T-helper 2 cell treated with Interferon-gamma antibody and Interleukin-4, amounts not matched to agents 5 μg/mL and 100 μg/mL, for 36 hours (primary cell): ENCODE measurements at regions not wholly inside any gene's neighbourhood (a gene's known extent, or its start where the extent isn't known, plus 50 kb on each side); places are given as distances from the start of the nearest gene placed in this dataset.

Experiments used
- DNase-seq: peaks from one replicate; pipeline ENCODE4 v3.0.0; 2021; ENCODE audit warnings: low spot score
- H3K27ac Mint-ChIP-seq: one replicate; pipeline ENCODE4 v1.8.0; 2021; ENCODE audit warnings: mild to moderate bottlenecking, mixed read lengths
- H3K27me3 Mint-ChIP-seq: one replicate; pipeline ENCODE4 v1.8.0; 2021; ENCODE audit warnings: low read depth, mixed read lengths
- H3K36me3 Mint-ChIP-seq: one replicate; pipeline ENCODE4 v1.8.0; 2021; ENCODE audit warnings: low read depth, mixed read lengths
- H3K4me1 Mint-ChIP-seq: one replicate; pipeline ENCODE4 v1.8.0; 2021; ENCODE audit warnings: low read depth, mixed read lengths
- H3K4me3 Mint-ChIP-seq: one replicate; pipeline ENCODE4 v1.8.0; 2022; ENCODE audit warnings: mild to moderate bottlenecking, moderate library complexity, mixed read lengths
- H3K9me3 Mint-ChIP-seq: one replicate; pipeline ENCODE4 v1.8.0; 2021; ENCODE audit warnings: mixed read lengths

DNA sequence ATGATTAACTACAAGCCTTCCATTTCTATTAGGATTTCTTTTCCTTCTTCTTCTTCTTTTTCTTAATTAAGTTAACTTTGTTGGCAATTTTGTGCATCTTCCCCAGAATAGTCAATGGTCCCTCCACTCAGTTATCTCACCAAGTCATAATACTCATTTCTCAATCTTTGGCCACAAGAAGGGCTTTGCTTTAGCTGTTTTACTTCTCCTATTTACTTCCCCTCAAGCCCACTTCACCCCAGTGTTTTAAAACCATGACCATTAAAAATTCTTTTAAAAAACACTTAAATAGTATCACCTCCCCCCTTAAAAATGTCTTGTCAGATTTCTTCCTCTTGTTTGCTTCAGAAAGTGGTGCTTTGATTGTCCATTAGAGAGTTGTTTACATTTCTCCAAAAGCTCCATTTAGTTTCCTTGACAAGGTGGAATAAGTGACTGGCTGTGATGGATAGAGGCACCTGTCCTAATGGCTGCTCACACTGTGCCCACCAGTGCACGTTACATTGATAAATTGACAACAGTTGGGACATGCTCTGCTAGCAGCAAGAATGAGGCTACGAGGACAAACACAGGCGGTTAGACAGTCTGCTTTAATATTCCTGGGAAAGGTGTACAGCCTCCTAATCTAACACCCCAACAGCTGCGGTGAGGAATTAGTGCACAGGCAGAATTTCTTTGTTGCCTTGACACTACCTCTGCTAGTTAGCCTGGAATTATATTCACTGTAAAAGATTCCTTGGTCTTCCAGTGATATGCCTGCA lies 354.7 kb downstream of the LMO4 start:
- Mint-ChIP-seq H3K4me3 (no peak overlapping the region), H3K36me3 (no peaks in the 10 kb centered on the region), H3K4me1 (no peaks in the 10 kb centered on the region), H3K27me3 (no peaks in the 10 kb centered on the region), H3K9me3 (no peaks in the 10 kb centered on the region), H3K27ac (no peak overlapping the region)
- DNase-seq: no peak

DNA sequence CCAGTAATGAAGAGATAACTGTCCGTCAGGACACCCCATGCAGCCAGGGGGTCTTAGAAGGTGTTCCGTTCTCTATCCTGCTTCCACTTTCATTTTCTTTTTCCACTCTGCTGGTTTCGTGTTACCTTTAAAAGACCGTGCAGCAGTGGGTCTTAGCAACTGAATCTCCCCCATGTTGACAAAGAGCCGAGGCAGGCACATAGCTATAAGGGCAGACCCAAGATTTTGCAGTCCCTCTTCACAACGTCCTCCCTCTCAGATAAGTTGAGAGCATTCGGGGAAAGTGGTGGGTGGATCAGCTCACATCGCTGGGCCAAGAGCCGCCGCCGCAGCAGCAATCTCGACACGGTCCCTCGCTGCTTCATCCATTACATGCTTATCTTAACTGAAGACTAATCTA lies 355.5 kb downstream of the LMO4 start:
- no peaks in the 10 kb centered on the region for H3K27me3 Mint-ChIP-seq
- no peaks in the 10 kb centered on the region for H3K36me3 Mint-ChIP-seq
- H3K4me1 Mint-ChIP-seq: no peaks in the 10 kb centered on the region
- DNase-seq: no peak
- peak overlapping the region; percentile 47 for H3K27ac Mint-ChIP-seq
- H3K4me3 Mint-ChIP-seq: peak overlapping the region; percentile 57
- H3K9me3 Mint-ChIP-seq: no peaks in the 10 kb centered on the region

DNA sequence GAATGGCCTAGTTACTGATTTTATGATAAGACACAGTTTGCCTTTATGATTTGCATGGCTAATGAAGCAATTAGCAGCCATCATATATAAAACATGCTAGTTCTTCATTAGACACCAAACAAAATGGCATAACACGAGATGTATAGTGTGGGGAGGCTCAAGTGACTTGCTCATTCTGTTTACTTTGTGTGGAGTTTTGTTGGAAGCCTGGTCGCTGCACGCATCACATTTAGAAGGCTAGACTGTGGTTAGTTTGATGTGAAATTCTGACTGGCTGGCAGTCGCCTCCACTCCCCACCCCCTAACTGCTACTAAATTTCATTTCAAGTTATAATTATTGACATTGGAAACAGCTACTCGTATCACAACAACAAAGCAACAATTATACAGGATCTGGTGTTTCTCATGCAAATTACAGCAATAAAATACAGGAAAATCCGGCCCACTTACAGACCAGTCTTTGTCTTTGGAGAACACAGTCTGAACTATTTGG lies 356.1 kb downstream of the LMO4 start:
- no peaks in the 10 kb centered on the region for H3K4me1 Mint-ChIP-seq
- H3K27ac Mint-ChIP-seq: no peak overlapping the region
- H3K4me3 Mint-ChIP-seq: peak overlapping the region; percentile 57
- no peaks in the 10 kb centered on the region for H3K9me3 Mint-ChIP-seq
- H3K36me3 Mint-ChIP-seq: no peaks in the 10 kb centered on the region
- no peaks in the 10 kb centered on the region for H3K27me3 Mint-ChIP-seq
- no peak for DNase-seq

DNA sequence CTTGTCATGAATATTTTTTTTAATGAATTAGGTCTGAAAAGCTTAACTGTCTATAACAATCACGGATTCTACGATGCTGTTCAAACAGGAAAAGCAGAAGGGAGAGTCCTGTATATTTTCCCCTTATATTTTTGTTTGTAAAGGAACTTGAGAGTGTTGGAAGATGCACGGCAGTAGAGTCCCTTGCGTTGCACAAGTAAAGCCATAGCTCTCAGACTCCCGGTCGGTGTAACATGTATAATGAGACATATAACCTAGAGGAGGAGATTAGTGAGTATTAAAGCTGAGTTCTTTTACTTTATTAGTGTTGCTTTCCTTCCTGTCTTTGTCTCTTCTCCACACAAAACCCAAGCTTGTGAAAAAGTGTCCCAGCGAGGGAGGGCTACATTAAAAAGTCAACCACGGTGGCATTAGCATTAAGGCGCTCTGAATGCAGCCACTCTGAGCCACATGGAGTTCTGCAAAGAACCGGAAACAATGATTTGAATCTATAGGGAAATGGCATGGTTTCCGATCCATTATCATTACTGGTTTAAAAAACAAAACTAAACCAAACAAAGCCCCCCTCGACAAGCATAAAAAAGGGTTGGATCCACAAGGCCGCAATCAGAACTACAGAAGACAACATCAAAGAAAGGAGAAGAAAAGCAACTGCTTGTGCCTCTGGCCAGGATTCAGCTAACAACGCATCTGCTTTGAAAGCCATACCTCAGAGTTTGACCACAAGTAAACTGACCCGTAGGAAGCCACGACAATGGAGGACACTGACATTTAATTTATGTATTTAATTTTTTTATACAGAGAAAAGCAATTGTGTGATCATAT lies 356.8 kb downstream of the LMO4 start:
- DNase-seq: no peak
- H3K4me3 Mint-ChIP-seq: no peak overlapping the region
- H3K27ac Mint-ChIP-seq: no peak overlapping the region
- no peaks in the 10 kb centered on the region for H3K9me3 Mint-ChIP-seq
- no peaks in the 10 kb centered on the region for H3K4me1 Mint-ChIP-seq
- no peaks in the 10 kb centered on the region for H3K27me3 Mint-ChIP-seq
- H3K36me3 Mint-ChIP-seq: no peaks in the 10 kb centered on the region

DNA sequence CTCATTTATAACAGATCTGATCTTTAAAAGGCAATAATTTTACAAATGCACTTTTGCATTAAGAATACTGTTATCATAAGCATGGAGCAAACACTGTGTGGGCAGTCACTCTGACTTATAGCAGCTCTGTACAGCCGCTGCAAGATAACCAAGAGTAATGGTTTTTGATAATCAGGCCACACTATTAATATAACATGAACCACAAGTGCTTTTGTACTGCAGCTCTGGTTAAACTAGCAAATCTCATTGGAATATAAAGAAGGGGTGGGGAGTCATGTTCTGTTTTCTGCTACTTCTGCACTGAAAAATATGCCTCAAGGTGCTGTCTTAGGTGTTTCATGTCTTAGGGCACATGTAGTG lies 357.4 kb downstream of the LMO4 start:
- no peak for DNase-seq
- Mint-ChIP-seq H3K4me3 (no peak overlapping the region), H3K9me3 (no peaks in the 10 kb centered on the region), H3K36me3 (no peaks in the 10 kb centered on the region), H3K27ac (no peak overlapping the region), H3K27me3 (no peaks in the 10 kb centered on the region), H3K4me1 (no peaks in the 10 kb centered on the region)

DNA sequence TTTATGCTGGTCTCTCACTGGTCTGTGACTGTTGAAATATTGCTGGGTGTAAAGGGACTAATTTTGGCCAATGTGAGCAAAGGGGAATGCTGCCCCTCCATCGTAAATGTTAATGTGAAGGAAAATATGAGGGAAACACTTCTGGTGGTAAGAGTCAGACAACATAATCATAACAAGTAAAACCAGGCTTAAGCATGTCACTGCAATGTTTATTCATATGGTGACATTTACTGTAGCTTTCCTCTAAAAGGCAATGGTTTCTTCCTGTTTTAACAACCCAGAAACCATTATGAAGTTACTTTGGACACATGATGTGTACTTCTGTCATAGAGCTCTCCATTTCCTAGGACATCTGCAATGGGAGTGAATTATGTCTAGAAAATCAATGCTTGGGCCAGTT lies 358.0 kb downstream of the LMO4 start:
- Mint-ChIP-seq H3K27ac (no peak overlapping the region), H3K36me3 (no peaks in the 10 kb centered on the region), H3K4me1 (no peaks in the 10 kb centered on the region), H3K9me3 (no peaks in the 10 kb centered on the region), H3K4me3 (no peak overlapping the region), H3K27me3 (no peaks in the 10 kb centered on the region)
- DNase-seq: no peak

DNA sequence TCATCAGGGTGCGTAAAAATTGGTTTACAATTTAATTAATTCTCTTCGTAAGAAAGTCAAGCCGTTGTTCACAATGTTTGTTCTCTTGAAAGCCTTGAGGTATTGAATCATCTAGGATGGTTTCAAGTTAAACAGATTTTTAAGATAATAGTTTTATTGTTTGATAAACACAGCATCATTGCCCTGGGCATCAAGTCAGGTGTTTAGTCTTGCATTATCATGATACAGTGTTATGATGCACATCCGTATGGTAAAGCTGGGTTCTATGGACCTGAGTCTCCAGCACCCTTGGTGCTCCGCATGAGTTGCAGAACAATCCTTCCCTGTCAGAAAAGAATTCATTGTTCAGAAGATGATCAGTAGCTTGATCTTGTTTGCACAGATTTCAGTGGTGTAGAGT lies 359.5 kb downstream of the LMO4 start:
- Mint-ChIP-seq H3K4me1 (no peaks in the 10 kb centered on the region), H3K9me3 (no peaks in the 10 kb centered on the region), H3K27me3 (no peaks in the 10 kb centered on the region), H3K4me3 (no peak overlapping the region), H3K36me3 (no peaks in the 10 kb centered on the region), H3K27ac (no peak overlapping the region)
- DNase-seq: no peak

DNA sequence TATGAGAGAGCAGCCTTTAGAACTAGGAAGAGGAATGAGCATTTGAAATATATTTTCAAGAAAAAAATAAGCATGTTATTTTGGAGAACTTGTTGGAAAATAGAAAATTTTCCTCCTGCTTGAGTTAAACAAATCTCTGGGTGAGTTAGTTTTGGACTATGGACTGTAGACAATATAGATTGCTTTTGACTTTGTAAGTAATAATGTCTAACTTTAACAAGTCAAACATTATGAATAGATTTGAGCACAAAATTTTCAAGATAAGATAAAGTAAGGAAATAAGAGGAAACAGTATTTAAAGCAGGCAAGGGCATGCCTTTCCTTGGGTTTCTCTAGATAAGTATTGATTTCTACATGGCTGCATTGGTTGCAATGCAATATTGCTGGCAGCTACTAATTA lies 360.8 kb downstream of the LMO4 start:
- no peaks in the 10 kb centered on the region for H3K36me3 Mint-ChIP-seq
- H3K4me1 Mint-ChIP-seq: no peaks in the 10 kb centered on the region
- no peak overlapping the region for H3K4me3 Mint-ChIP-seq
- H3K27me3 Mint-ChIP-seq: no peaks in the 10 kb centered on the region
- H3K27ac Mint-ChIP-seq: no peak overlapping the region
- DNase-seq: no peak
- no peaks in the 10 kb centered on the region for H3K9me3 Mint-ChIP-seq

DNA sequence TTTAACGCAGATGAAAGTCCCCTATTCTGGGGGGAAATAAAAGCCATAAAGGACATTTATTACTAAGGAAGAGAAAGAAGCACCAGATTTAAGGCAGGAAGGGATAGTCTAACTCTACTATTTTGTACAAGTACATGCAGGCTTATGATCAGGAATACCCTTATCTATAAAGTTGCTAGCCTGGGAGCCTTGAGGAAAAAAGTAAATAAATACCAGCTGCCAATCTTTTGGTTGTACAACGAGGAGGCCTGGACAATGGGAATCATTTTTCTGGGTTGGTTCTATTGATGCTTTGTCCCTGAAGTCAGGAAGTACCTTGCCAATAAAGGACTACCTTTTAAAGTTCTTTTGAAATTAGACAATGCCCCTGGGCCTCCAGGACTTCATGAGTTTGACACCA lies 367.8 kb downstream of the LMO4 start:
- no peak for DNase-seq
- Mint-ChIP-seq H3K9me3 (peaks cover 9% of the 10 kb centered on the region), H3K27me3 (no peaks in the 10 kb centered on the region), H3K4me1 (no peaks in the 10 kb centered on the region), H3K4me3 (no peak overlapping the region), H3K36me3 (no peaks in the 10 kb centered on the region), H3K27ac (no peak overlapping the region)

DNA sequence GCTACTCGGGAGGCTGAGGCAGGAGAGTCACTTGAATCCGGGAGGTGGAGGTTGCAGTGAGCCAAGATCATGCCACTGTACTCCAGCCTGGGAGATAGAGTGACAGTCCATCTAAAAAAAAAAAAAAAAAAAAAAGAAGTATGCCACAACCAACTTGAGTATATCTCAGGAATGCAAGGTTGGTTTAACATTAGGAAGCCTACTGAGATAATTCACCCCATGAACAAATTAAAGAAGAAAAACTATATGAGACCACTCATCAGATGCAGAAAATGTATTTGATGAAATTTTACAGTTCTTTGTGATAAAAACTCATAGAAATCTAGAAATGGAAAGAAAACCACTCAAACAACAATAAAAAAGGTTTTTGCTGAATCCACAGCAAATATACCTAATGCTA lies 373.8 kb downstream of the LMO4 start:
- peaks cover 12% of the 10 kb centered on the region for H3K9me3 Mint-ChIP-seq
- H3K27ac Mint-ChIP-seq: no peak overlapping the region
- H3K36me3 Mint-ChIP-seq: no peaks in the 10 kb centered on the region
- no peaks in the 10 kb centered on the region for H3K4me1 Mint-ChIP-seq
- no peaks in the 10 kb centered on the region for H3K27me3 Mint-ChIP-seq
- no peak overlapping the region for H3K4me3 Mint-ChIP-seq
- DNase-seq: no peak

DNA sequence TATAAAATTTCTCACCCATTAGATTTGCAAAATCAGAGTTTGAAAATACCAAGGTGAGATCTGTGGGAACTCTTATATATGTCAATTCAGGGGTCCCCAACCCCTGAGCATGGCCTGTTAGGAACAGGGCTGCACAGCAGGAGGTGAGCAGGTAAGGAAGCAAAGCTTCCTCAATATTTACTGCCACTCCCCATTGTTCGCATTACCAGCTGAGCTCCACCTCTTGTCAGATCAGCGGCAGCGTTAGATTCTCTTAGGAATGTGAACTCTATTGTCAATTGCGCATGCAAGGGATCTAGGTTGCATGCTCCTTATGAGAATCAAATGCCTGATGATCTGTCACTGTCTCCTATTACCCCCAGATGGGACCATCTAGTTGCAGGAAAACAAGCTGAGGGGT lies 376.6 kb downstream of the LMO4 start:
- Mint-ChIP-seq H3K27me3 (no peaks in the 10 kb centered on the region), H3K9me3 (peaks cover 7% of the 10 kb centered on the region), H3K4me3 (no peak overlapping the region), H3K27ac (no peak overlapping the region), H3K36me3 (no peaks in the 10 kb centered on the region), H3K4me1 (no peaks in the 10 kb centered on the region)
- DNase-seq: no peak

DNA sequence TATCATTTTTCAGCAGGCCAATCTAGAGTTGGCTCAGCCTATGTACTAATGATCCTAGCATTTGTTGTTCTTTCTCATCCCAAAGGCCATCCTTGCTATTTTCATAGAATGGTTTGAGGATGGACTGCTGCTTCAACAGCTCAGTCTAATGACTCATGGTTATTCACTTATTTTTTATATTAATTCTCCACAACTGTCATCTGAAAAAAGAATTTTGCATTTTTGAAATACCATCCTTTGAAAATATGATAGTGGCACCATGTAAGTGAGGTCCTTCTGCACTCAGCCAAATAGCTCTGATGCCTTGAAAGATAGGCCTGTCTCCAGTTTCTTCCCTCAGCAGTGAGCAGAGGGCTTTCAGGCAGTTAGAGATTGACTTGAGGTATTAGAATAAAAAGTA lies 377.5 kb downstream of the LMO4 start:
- H3K36me3 Mint-ChIP-seq: no peaks in the 10 kb centered on the region

DNA sequence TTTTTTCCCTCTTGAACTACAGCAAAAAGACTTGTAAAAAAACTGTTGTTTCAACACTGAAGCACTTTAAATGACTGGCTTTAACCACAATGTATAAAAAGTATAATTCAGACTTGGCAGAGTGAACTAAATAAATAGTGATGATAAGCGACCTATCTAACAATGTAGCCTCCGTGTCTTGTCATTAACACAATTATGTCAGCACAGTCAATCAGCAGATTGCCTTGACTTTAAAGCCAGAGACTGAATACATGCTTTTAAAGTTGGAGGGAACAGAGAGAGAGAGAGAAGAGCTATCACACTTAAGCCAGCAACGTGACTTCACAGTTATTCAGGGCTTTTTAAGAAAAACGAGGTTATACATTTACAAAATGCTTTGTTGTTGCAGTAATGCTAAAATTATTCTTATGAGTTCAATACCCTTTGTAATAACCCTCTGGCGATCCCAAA lies 378.1 kb downstream of the LMO4 start:
- Mint-ChIP-seq H3K27me3 (no peaks in the 10 kb centered on the region), H3K36me3 (no peaks in the 10 kb centered on the region), H3K4me1 (no peaks in the 10 kb centered on the region), H3K4me3 (no peak overlapping the region), H3K9me3 (peaks cover 2% of the 10 kb centered on the region), H3K27ac (no peak overlapping the region)
- no peak for DNase-seq

More for the DNA sequence above, 377.5 kb downstream of the LMO4 start:
- H3K4me1 Mint-ChIP-seq: no peaks in the 10 kb centered on the region
- peaks cover 3% of the 10 kb centered on the region for H3K9me3 Mint-ChIP-seq
- H3K27me3 Mint-ChIP-seq: no peaks in the 10 kb centered on the region
- H3K4me3 Mint-ChIP-seq: no peak overlapping the region
- H3K27ac Mint-ChIP-seq: no peak overlapping the region
- DNase-seq: no peak

DNA sequence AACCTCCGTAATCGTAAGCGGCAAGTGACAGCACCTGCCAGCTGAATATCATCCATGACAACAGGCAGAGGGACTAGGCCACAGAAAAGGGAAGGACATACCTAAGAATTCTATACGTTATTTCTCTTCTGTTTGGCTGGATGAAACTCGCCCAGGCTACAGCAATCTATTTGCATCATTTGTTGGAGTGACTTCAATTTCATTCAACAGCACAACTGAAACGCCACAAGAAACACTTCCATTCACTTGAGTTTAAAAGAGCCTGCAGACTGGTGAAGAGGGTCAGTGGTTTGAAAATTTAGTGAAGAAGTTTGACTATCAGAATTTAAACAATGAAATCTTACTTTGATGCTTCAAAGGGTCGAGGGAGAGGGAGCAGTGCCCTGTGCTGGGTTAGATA lies 378.7 kb downstream of the LMO4 start:
- H3K4me1 Mint-ChIP-seq: no peaks in the 10 kb centered on the region
- H3K9me3 Mint-ChIP-seq: no peaks in the 10 kb centered on the region
- H3K27me3 Mint-ChIP-seq: no peaks in the 10 kb centered on the region

More for the DNA sequence above, 378.7 kb downstream of the LMO4 start:
- H3K36me3 Mint-ChIP-seq: no peaks in the 10 kb centered on the region
- no peak overlapping the region for H3K27ac Mint-ChIP-seq
- H3K4me3 Mint-ChIP-seq: no peak overlapping the region
- DNase-seq: no peak
